ENCODE measurements at regions not wholly inside any gene's neighbourhood (a gene's known extent, or its start where the extent isn't known, plus 50 kb on each side); places are given as distances from the start of the nearest gene placed in this dataset.

DNA sequence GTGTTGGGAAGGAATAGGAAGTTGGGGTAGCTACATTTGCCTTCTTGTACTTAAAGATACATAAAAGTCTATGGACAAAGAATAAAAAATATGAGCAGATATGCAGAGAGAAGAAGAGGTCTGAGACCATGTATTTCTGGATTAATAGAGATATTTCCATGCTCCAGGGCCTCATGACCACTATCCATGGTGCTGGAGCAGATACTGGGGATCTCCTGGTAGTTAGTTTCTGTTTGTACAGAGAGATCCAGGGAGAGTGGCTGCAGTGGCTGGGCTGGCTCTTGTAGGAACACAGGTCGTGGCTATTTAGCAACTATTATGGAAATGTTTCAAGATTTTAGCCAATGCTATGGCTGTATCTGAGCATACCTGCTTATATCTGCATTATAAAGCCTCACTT lies 184.2 kb upstream of the TMEM161B start:
- no peaks in the 10 kb centered on the region for H3K79me2 ChIP-seq (ENCODE audit: insufficient read depth, low read length)
- H2AFZ ChIP-seq (ENCODE audit: low read depth, low read length, poor library complexity, severe bottlenecking): no peak overlapping the region
- RAD21 ChIA-PET (ENCODE audit: low non-redundant PET in 1 of 2, low total read pairs in 2 of 2, uncharacterized antibody in 2 of 2, unreplicated experiment in 2 of 2): no interaction called here
- H3K27me3 ChIP-seq (ENCODE audit: insufficient read depth, low read length): no peaks in the 10 kb centered on the region
- BruUV-seq (replicated peaks): no TSS peak
- H4K20me1 ChIP-seq (ENCODE audit: insufficient read depth): no peaks in the 10 kb centered on the region
- intact Hi-C loops (cut with micrococcal nuclease): no loop called here
- no peak overlapping the region for H3K9ac ChIP-seq (ENCODE audit: low read length)
- DNase-seq (ENCODE audit: low read depth, low spot score): no peak
- H3K4me3 ChIP-seq (replicated peaks in 1 of 2; ENCODE audit: low read depth in 1 of 2, low read length in 2 of 2): no peak overlapping the region
- no peaks in the 10 kb centered on the region for H3K9me3 ChIP-seq (ENCODE audit: control insufficient read depth in 1 of 2, insufficient read depth in 1 of 2, low read depth in 1 of 2, low read length in 2 of 2)
- H3K4me2 ChIP-seq (ENCODE audit: low read length): no peak overlapping the region
- no peaks in the 10 kb centered on the region for H3K4me1 ChIP-seq (ENCODE audit: control insufficient read depth in 1 of 2, insufficient read depth in 2 of 2, low read length in 2 of 2)
- POLR2A ChIA-PET: no interaction called here
- no peak overlapping the region for H3K27ac ChIP-seq (ENCODE audit: low read depth, low read length)
- CTCF ChIA-PET: no interaction called here
- H3K36me3 ChIP-seq (ENCODE audit: control insufficient read depth in 1 of 2, insufficient read depth in 2 of 2, low read length in 2 of 2): no peaks in the 10 kb centered on the region
- no peak for ATAC-seq
- H3K9me2 ChIP-seq (ENCODE audit: insufficient read depth): no peaks in the 10 kb centered on the region
- no peak for TF ChIP-seq TCF7L2 (IDR thresholded peaks at IDR 0.05; ENCODE audit: borderline replicate concordance, extremely low read depth, insufficient read depth, insufficient read length)
- TF ChIP-seq, protein P1, sequence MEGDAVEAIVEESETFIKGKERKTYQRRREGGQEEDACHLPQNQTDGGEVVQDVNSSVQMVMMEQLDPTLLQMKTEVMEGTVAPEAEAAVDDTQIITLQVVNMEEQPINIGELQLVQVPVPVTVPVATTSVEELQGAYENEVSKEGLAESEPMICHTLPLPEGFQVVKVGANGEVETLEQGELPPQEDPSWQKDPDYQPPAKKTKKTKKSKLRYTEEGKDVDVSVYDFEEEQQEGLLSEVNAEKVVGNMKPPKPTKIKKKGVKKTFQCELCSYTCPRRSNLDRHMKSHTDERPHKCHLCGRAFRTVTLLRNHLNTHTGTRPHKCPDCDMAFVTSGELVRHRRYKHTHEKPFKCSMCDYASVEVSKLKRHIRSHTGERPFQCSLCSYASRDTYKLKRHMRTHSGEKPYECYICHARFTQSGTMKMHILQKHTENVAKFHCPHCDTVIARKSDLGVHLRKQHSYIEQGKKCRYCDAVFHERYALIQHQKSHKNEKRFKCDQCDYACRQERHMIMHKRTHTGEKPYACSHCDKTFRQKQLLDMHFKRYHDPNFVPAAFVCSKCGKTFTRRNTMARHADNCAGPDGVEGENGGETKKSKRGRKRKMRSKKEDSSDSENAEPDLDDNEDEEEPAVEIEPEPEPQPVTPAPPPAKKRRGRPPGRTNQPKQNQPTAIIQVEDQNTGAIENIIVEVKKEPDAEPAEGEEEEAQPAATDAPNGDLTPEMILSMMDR (IDR thresholded peaks at IDR 0.05 in 2 of 3, conservative IDR thresholded peaks at IDR 0.05 in 1 of 3; ENCODE audit: borderline replicate concordance in 1 of 3, insufficient read depth in 1 of 3, low read depth in 2 of 3, low read length in 2 of 3): no peak
- TF ChIP-seq, protein P2, sequence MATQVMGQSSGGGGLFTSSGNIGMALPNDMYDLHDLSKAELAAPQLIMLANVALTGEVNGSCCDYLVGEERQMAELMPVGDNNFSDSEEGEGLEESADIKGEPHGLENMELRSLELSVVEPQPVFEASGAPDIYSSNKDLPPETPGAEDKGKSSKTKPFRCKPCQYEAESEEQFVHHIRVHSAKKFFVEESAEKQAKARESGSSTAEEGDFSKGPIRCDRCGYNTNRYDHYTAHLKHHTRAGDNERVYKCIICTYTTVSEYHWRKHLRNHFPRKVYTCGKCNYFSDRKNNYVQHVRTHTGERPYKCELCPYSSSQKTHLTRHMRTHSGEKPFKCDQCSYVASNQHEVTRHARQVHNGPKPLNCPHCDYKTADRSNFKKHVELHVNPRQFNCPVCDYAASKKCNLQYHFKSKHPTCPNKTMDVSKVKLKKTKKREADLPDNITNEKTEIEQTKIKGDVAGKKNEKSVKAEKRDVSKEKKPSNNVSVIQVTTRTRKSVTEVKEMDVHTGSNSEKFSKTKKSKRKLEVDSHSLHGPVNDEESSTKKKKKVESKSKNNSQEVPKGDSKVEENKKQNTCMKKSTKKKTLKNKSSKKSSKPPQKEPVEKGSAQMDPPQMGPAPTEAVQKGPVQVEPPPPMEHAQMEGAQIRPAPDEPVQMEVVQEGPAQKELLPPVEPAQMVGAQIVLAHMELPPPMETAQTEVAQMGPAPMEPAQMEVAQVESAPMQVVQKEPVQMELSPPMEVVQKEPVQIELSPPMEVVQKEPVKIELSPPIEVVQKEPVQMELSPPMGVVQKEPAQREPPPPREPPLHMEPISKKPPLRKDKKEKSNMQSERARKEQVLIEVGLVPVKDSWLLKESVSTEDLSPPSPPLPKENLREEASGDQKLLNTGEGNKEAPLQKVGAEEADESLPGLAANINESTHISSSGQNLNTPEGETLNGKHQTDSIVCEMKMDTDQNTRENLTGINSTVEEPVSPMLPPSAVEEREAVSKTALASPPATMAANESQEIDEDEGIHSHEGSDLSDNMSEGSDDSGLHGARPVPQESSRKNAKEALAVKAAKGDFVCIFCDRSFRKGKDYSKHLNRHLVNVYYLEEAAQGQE (IDR thresholded peaks at IDR 0.05; ENCODE audit: low read depth): peak; percentile 70
